Endothelial cell of umbilical vein (primary cell): ENCODE measurements at regions not wholly inside any gene's neighbourhood (a gene's known extent, or its start where the extent isn't known, plus 50 kb on each side); places are given as distances from the start of the nearest gene placed in this dataset.

ENCODE experiments used
- BruUV-seq: library from RNA; stranded (reverse); fragments of 400-500 nt; replicated peaks from 2 replicates; lab custom pipeline; 2021; lab: Mats Ljungman, UMichigan
- CTCF ChIA-PET: fragments of 300-600, 350-600 bp; sonication (Branson Sonifier 250); formaldehyde crosslinking; loops from one replicate; lab custom pipeline; 2021; ENCODE audit warnings: antibody characterized with exemption, inconsistent platforms; lab: Charles Lee
- POLR2A ChIA-PET: fragments of 300-600, 350-600 bp; sonication (Branson Sonifier 250); formaldehyde crosslinking; loops from one replicate; lab custom pipeline; 2021; ENCODE audit warnings: antibody characterized with exemption, inconsistent platforms; lab: Charles Lee
- DNase-seq: peaks from one replicate; pipeline ENCODE4 v3.0.0-alpha.2; 2011; ENCODE audit warnings: low read depth, low spot score
- FAIRE-seq: peaks from 2 replicates; lab custom pipeline; 2011; peaks lifted over from hg19 to GRCh38; lab: Jason Lieb, UNC
- H2AFZ ChIP-seq: 2 replicates; pipeline ENCODE4 v1.6.0; 2012; ENCODE audit warnings: low read depth, low read length, control low read depth, inconsistent platforms
- H3K27ac ChIP-seq: 2 replicates; pipeline ENCODE4 v1.5.1; 2011; ENCODE audit warnings: low read depth, mild to moderate bottlenecking, control low read depth, low read length, moderate library complexity; ENCODE audit not compliant: insufficient read depth
- H3K27me3 ChIP-seq, 2 experiments: 2 replicates each; pipeline versions ENCODE4 v1.6.0 to v1.6.1; 2011; ENCODE audit warnings: low read length in 2 of 2, mixed read lengths in 1 of 2; ENCODE audit not compliant: control insufficient read depth in 2 of 2, insufficient read depth in 2 of 2
- H3K36me3 ChIP-seq, 2 experiments: 2 replicates in 1 of 2; 3 replicates in 1 of 2; pipeline ENCODE4 v1.5.1; 2011; ENCODE audit warnings: low read length in 2 of 2, mild to moderate bottlenecking in 1 of 2, moderate library complexity in 1 of 2; ENCODE audit not compliant: control insufficient read depth in 2 of 2, insufficient read depth in 2 of 2; ENCODE audit errors: extremely low read depth in 1 of 2
- H3K4me1 ChIP-seq: 3 replicates; pipeline ENCODE4 v1.5.1; 2011; ENCODE audit warnings: mild to moderate bottlenecking, low read length; ENCODE audit not compliant: control insufficient read depth, insufficient read depth; ENCODE audit errors: extremely low read depth
- H3K4me2 ChIP-seq: 2 replicates; pipeline ENCODE4 v1.6.1; 2011; ENCODE audit warnings: low read length, control low read depth, mixed read lengths; ENCODE audit not compliant: insufficient read depth
- H3K4me3 ChIP-seq, 3 experiments: fragments of 200-600 bp in 1 of 3; sonication (generic), shearing (Covaris generic) in 1 of 3; replicated peaks in 1 of 3; 2 replicates each; pipeline ENCODE4 v1.5.1; 2011 to 2016; ENCODE audit warnings: control low read depth in 3 of 3, low read length in 3 of 3, mild to moderate bottlenecking in 2 of 3, inconsistent platforms in 1 of 3, low read depth in 1 of 3, moderate library complexity in 1 of 3; ENCODE audit not compliant: insufficient read depth in 1 of 3
- H3K79me2 ChIP-seq: 2 replicates; pipeline ENCODE4 v1.6.0; 2012; ENCODE audit warnings: low read length, inconsistent platforms; ENCODE audit not compliant: control insufficient read depth, insufficient read depth
- H3K9ac ChIP-seq: replicated peaks from 2 replicates; pipeline ENCODE3; 2011; ENCODE audit warnings: low read length, control low read depth; ENCODE audit not compliant: insufficient read depth; ENCODE audit errors: extremely low read depth
- H3K9me1 ChIP-seq: replicated peaks from 3 replicates; pipeline ENCODE4 v1.6.0; 2011; ENCODE audit warnings: mild to moderate bottlenecking, low read length; ENCODE audit not compliant: control insufficient read depth, insufficient read depth; ENCODE audit errors: extremely low read depth
- H3K9me3 ChIP-seq: replicated peaks from 2 replicates; pipeline ENCODE4 v1.5.1; 2012; ENCODE audit warnings: low read length, inconsistent platforms; ENCODE audit not compliant: control insufficient read depth, insufficient read depth
- H4K20me1 ChIP-seq: replicated peaks from 2 replicates; pipeline ENCODE3; 2011; ENCODE audit warnings: mild to moderate bottlenecking, low read length; ENCODE audit not compliant: control insufficient read depth, insufficient read depth; ENCODE audit errors: extremely low read depth
- CTCF ChIP-seq, 2 donors: IDR thresholded peaks; 1 replicate in 1 of 2; 2 replicates in 1 of 2; pipeline ENCODE4 v1.5.1; 2011; ENCODE audit warnings: low read length in 2 of 2, mild to moderate bottlenecking in 2 of 2, moderate library complexity in 2 of 2, control low read depth in 1 of 2, inconsistent platforms in 1 of 2, low read depth in 1 of 2; ENCODE audit not compliant: insufficient read depth in 1 of 2; ENCODE audit errors: extremely low read depth in 1 of 2
- EZH2 ChIP-seq: IDR thresholded peaks from 2 replicates; pipeline ENCODE4 v1.6.1; 2012; ENCODE audit warnings: borderline replicate concordance, low read depth, mild to moderate bottlenecking, moderate library complexity, low read length, inconsistent platforms; ENCODE audit not compliant: severe bottlenecking
- FOS ChIP-seq: IDR thresholded peaks from 2 replicates; pipeline ENCODE4 v1.6.1; 2011; ENCODE audit warnings: mild to moderate bottlenecking, low read length, moderate library complexity, borderline replicate concordance; ENCODE audit not compliant: insufficient read depth
- GATA2 ChIP-seq: IDR thresholded peaks from 2 replicates; pipeline ENCODE4 v1.7.0; 2011; ENCODE audit warnings: low read depth, mild to moderate bottlenecking, moderate library complexity, mixed read lengths, low read length; ENCODE audit not compliant: insufficient read length, insufficient read depth
- JUN ChIP-seq: IDR thresholded peaks from 2 replicates; pipeline ENCODE4 v1.6.1; 2011; ENCODE audit warnings: borderline replicate concordance, low read depth; ENCODE audit not compliant: insufficient read length, insufficient read depth
- MAX ChIP-seq: IDR thresholded peaks from 2 replicates; pipeline ENCODE4 v1.6.1; 2011; ENCODE audit not compliant: insufficient read depth, insufficient read length
- MYC ChIP-seq: IDR thresholded peaks from one replicate; pipeline ENCODE4 v1.6.1; 2011; ENCODE audit warnings: mild to moderate bottlenecking, low read depth, low read length
- POLR2A ChIP-seq: IDR thresholded peaks from 2 replicates; pipeline ENCODE4 v1.6.1; 2012; ENCODE audit warnings: low read depth, mild to moderate bottlenecking, control low read depth, low read length
- POLR2AphosphoS5 ChIP-seq: IDR thresholded peaks from 2 replicates; pipeline ENCODE4 v1.6.1; 2012; ENCODE audit warnings: low read depth, mild to moderate bottlenecking, control low read depth, low read length, moderate library complexity; ENCODE audit not compliant: insufficient read depth
- dilution Hi-C: fragments of 300-500 bp; cut with MboI; formaldehyde crosslinking; loops from one replicate; pipeline ENCODE4 v1.15.0; 2019; ENCODE audit warnings: low sequenced_read_pairs; ENCODE audit not compliant: extremely low pct_ligation_motif_present
- intact Hi-C: fragments of 100-400 bp; cut with micrococcal nuclease; formaldehyde crosslinking; loops from one replicate; pipeline ENCODE4 v1.10.0; 2022

- H3K36me3 ChIP-seq: no peaks in the 10 kb centered on the region
- H3K4me3 ChIP-seq: no peak overlapping the region
- no peaks in the 10 kb centered on the region for H3K79me2 ChIP-seq
- dilution Hi-C loops (no loop called here), intact Hi-C loops (no loop called here)
- H3K9me1 ChIP-seq: no peaks in the 10 kb centered on the region
- H3K27me3 ChIP-seq: no peaks in the 10 kb centered on the region
- no peak overlapping the region for H2AFZ ChIP-seq
- DNase-seq (no peak), FAIRE-seq (no peak)
- no peak overlapping the region for H3K4me2 ChIP-seq
- no TSS peak for BruUV-seq
- CTCF ChIA-PET: no interaction called here
- H3K9ac ChIP-seq: no peak overlapping the region
- no peak overlapping the region for H3K27ac ChIP-seq
- POLR2A ChIA-PET: no interaction called here
- no peaks in the 10 kb centered on the region for H3K4me1 ChIP-seq
- TF ChIP-seq POLR2AphosphoS5: no peak
- TF ChIP-seq CTCF (IDR thresholded peaks at IDR 0.05; ENCODE audit: extremely low read depth in 1 of 2, insufficient read depth in 1 of 2, low read depth in 1 of 2, low read length in 2 of 2): peak in 1 of 2 donors; percentile 8
- TF ChIP-seq JUN: no peak
- no peak for TF ChIP-seq FOS
- no peak for TF ChIP-seq MAX
- H4K20me1 ChIP-seq: no peaks in the 10 kb centered on the region
- H3K9me3 ChIP-seq: peaks cover 8% of the 10 kb centered on the region
These were observed 397.5 kb upstream of the ATP10A start for GRCh38 chr15:26260517-26261133.

- no peaks in the 10 kb centered on the region for H3K79me2 ChIP-seq
- ChIA-PET POLR2A (no interaction called here), CTCF (no interaction called here)
- no peaks in the 10 kb centered on the region for H3K36me3 ChIP-seq
- no peaks in the 10 kb centered on the region for H4K20me1 ChIP-seq
- BruUV-seq: no TSS peak
- no peaks in the 10 kb centered on the region for H3K27me3 ChIP-seq
- DNase-seq (no peak), FAIRE-seq (no peak)
- H3K9ac ChIP-seq: no peak overlapping the region
- no peak overlapping the region for H2AFZ ChIP-seq
- H3K9me3 ChIP-seq: peaks cover 7% of the 10 kb centered on the region
- no peak overlapping the region for H3K27ac ChIP-seq
- intact Hi-C loops: no loop called here
- dilution Hi-C loops: no loop called here
- no peak for TF ChIP-seq POLR2AphosphoS5
- no peak for TF ChIP-seq GATA2
- TF ChIP-seq POLR2A: no peak
- no peak for TF ChIP-seq MYC
- no peak for TF ChIP-seq MAX
- no peak for TF ChIP-seq FOS
- TF ChIP-seq CTCF (IDR thresholded peaks at IDR 0.05; ENCODE audit: extremely low read depth in 1 of 2, insufficient read depth in 1 of 2, low read depth in 1 of 2, low read length in 2 of 2): no peak
- no peak for TF ChIP-seq EZH2
- no peak for TF ChIP-seq JUN
- no peaks in the 10 kb centered on the region for H3K9me1 ChIP-seq
- H3K4me1 ChIP-seq: no peaks in the 10 kb centered on the region
- no peak overlapping the region for H3K4me3 ChIP-seq
- H3K4me2 ChIP-seq: no peak overlapping the region
These were observed 396.5 kb upstream of the ATP10A start for GRCh38 chr15:26259581-26259980.
